ENCODE measurements at regions not wholly inside any gene's neighbourhood (a gene's known extent, or its start where the extent isn't known, plus 50 kb on each side); places are given as distances from the start of the nearest gene placed in this dataset.

DNA sequence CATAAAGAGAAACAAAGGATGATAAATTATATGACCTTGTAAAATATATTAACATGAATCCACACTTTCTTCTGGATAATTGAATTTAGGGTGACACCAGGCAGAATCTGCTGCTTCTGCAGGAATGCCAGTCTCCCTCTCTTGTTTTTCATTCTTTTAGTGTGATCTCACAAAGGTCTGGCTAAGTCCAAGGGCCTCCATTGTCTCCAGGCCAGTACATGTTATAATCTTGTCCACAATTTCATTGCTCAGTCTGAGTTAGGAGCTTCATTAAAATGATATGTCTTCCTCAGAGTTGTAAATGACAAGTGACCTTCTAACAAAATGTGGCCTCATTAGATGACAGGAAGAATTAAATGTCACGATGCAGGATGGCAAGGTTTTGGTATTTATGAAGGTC, 110.2 kb downstream of the APOB start:
- Histone ChIP-seq H3K9me2 (ENCODE audit: insufficient read depth) (no peaks in the 10 kb centered on the region), H2AFZ (ENCODE audit: low read depth, low read length, poor library complexity, severe bottlenecking) (no peak overlapping the region), H3K9me3 (ENCODE audit: control insufficient read depth in 1 of 2, insufficient read depth in 1 of 2, low read depth in 1 of 2, low read length in 2 of 2) (no peaks in the 10 kb centered on the region), H3K27ac (ENCODE audit: low read depth, low read length) (no peak overlapping the region), H3K27me3 (ENCODE audit: insufficient read depth, low read length) (peaks cover 31% of the 10 kb centered on the region), H3K36me3 (ENCODE audit: control insufficient read depth in 1 of 2, insufficient read depth in 2 of 2, low read length in 2 of 2) (no peaks in the 10 kb centered on the region), H3K4me2 (ENCODE audit: low read length) (no peak overlapping the region), H4K20me1 (ENCODE audit: insufficient read depth) (no peaks in the 10 kb centered on the region), H3K4me3 (replicated peaks in 1 of 2; ENCODE audit: low read depth in 1 of 2, low read length in 2 of 2) (no peak overlapping the region), H3K4me1 (ENCODE audit: control insufficient read depth in 1 of 2, insufficient read depth in 2 of 2, low read length in 2 of 2) (no peaks in the 10 kb centered on the region), H3K79me2 (ENCODE audit: insufficient read depth, low read length) (no peaks in the 10 kb centered on the region), H3K9ac (ENCODE audit: low read length) (no peak overlapping the region)
- DNase-seq (ENCODE audit: low read depth, low spot score) (no peak), ATAC-seq (no peak)
- TF ChIP-seq CBX3 (IDR thresholded peaks at IDR 0.05; ENCODE audit: low read depth) = no peak
- ChIA-PET POLR2A (no interaction called here), CTCF (no interaction called here), RAD21 (ENCODE audit: low non-redundant PET in 1 of 2, low total read pairs in 2 of 2, uncharacterized antibody in 2 of 2, unreplicated experiment in 2 of 2) (no interaction called here)
- no TSS peak for BruUV-seq (replicated peaks)
- intact Hi-C loops (cut with micrococcal nuclease) = no loop called here

- BruUV-seq (replicated peaks) = no TSS peak
- H3K27me3 ChIP-seq (ENCODE audit: insufficient read depth, low read length) = peaks cover 18% of the 10 kb centered on the region
- no peak overlapping the region for H3K4me3 ChIP-seq (replicated peaks in 1 of 2; ENCODE audit: low read depth in 1 of 2, low read length in 2 of 2)
- H3K4me1 ChIP-seq (ENCODE audit: control insufficient read depth in 1 of 2, insufficient read depth in 2 of 2, low read length in 2 of 2) = no peaks in the 10 kb centered on the region
- ATAC-seq (no peak), DNase-seq (ENCODE audit: low read depth, low spot score) (no peak)
- no peaks in the 10 kb centered on the region for H3K36me3 ChIP-seq (ENCODE audit: control insufficient read depth in 1 of 2, insufficient read depth in 2 of 2, low read length in 2 of 2)
- no peaks in the 10 kb centered on the region for H3K79me2 ChIP-seq (ENCODE audit: insufficient read depth, low read length)
- intact Hi-C loops (cut with micrococcal nuclease) = no loop called here
- H3K9me2 ChIP-seq (ENCODE audit: insufficient read depth) = no peaks in the 10 kb centered on the region
- H3K9ac ChIP-seq (ENCODE audit: low read length) = no peak overlapping the region
- no peak overlapping the region for H3K27ac ChIP-seq (ENCODE audit: low read depth, low read length)
- CTCF ChIA-PET = no interaction called here
- no peak overlapping the region for H3K4me2 ChIP-seq (ENCODE audit: low read length)
- RAD21 ChIA-PET (ENCODE audit: low non-redundant PET in 1 of 2, low total read pairs in 2 of 2, uncharacterized antibody in 2 of 2, unreplicated experiment in 2 of 2) = no interaction called here
- POLR2A ChIA-PET = no interaction called here
- no peak overlapping the region for H2AFZ ChIP-seq (ENCODE audit: low read depth, low read length, poor library complexity, severe bottlenecking)
- no peaks in the 10 kb centered on the region for H4K20me1 ChIP-seq (ENCODE audit: insufficient read depth)
- no peaks in the 10 kb centered on the region for H3K9me3 ChIP-seq (ENCODE audit: control insufficient read depth in 1 of 2, insufficient read depth in 1 of 2, low read depth in 1 of 2, low read length in 2 of 2)
- TF ChIP-seq YY1 (IDR thresholded peaks at IDR 0.05; ENCODE audit: extremely low read depth, insufficient replicate concordance, low read depth, low read length) (no peak), EZH2 (IDR thresholded peaks at IDR 0.05) (no peak), CEBPB (IDR thresholded peaks at IDR 0.05; ENCODE audit: low read depth) (no peak), JUND (IDR thresholded peaks at IDR 0.05) (no peak), SIN3A (IDR thresholded peaks at IDR 0.05; ENCODE audit: low read depth) (no peak), ZFX (IDR thresholded peaks at IDR 0.05) (no peak), RAD21 (IDR thresholded peaks at IDR 0.05; ENCODE audit: low read depth) (no peak), SRF (IDR thresholded peaks at IDR 0.05; ENCODE audit: low read depth) (no peak), EZH2phosphoT487 (IDR thresholded peaks at IDR 0.05; ENCODE audit: borderline replicate concordance) (no peak)
- TF ChIP-seq, protein P1, sequence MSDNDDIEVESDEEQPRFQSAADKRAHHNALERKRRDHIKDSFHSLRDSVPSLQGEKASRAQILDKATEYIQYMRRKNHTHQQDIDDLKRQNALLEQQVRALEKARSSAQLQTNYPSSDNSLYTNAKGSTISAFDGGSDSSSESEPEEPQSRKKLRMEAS (IDR thresholded peaks at IDR 0.05) = no peak
Measured at GRCh38 chr2:20931346-20931745, 108.4 kb upstream of the LDAH start.
